H9 (cell line): ENCODE measurements at regions not wholly inside any gene's neighbourhood (a gene's known extent, or its start where the extent isn't known, plus 50 kb on each side); places are given as distances from the start of the nearest gene placed in this dataset.

Source experiments
- DNase-seq: peaks from one replicate; pipeline ENCODE4 v3.0.0-alpha.2; 2017
- H2AFZ ChIP-seq: one replicate; pipeline ENCODE4 v1.6.1; 2013; ENCODE audit warnings: mild to moderate bottlenecking, low read length, control low read depth, moderate library complexity
- H2AK5ac ChIP-seq: 2 replicates; pipeline ENCODE4 v1.6.1; 2013; ENCODE audit warnings: low read length, control low read depth, mixed read lengths; ENCODE audit not compliant: insufficient read length
- H2BK120ac ChIP-seq: one replicate; pipeline ENCODE4 v1.6.1; 2013; ENCODE audit warnings: low read depth, mild to moderate bottlenecking, low read length, control low read depth, inconsistent platforms; ENCODE audit not compliant: poor library complexity, severe bottlenecking
- H2BK12ac ChIP-seq: 2 replicates; pipeline ENCODE4 v1.6.1; 2013; ENCODE audit warnings: low read length, control low read depth, mixed read lengths, low read depth; ENCODE audit not compliant: insufficient read length
- H2BK15ac ChIP-seq: 2 replicates; pipeline ENCODE4 v1.6.1; 2013; ENCODE audit warnings: low read depth, low read length, control low read depth
- H2BK20ac ChIP-seq: one replicate; pipeline ENCODE4 v1.6.1; 2013; ENCODE audit warnings: low read depth, mild to moderate bottlenecking, low read length, control low read depth, inconsistent platforms; ENCODE audit not compliant: poor library complexity, severe bottlenecking
- H2BK5ac ChIP-seq: 2 replicates; pipeline ENCODE4 v1.6.1; 2013; ENCODE audit warnings: low read length, control low read depth, mixed read lengths; ENCODE audit not compliant: insufficient read length
- H3K14ac ChIP-seq: 2 replicates; pipeline ENCODE4 v1.6.1; 2013; ENCODE audit warnings: low read length, control low read depth; ENCODE audit not compliant: insufficient read depth
- H3K18ac ChIP-seq: 2 replicates; pipeline ENCODE4 v1.6.1; 2013; ENCODE audit warnings: low read depth, mild to moderate bottlenecking, mixed read lengths, low read length, control low read depth; ENCODE audit not compliant: insufficient read length
- H3K23ac ChIP-seq: 2 replicates; pipeline ENCODE4 v1.6.1; 2013; ENCODE audit warnings: low read length, control low read depth, mixed read lengths, low read depth; ENCODE audit not compliant: insufficient read length
- H3K23me2 ChIP-seq: 2 replicates; pipeline ENCODE4 v1.6.1; 2013; ENCODE audit warnings: low read depth, mild to moderate bottlenecking, mixed read lengths, low read length, control low read depth; ENCODE audit not compliant: insufficient read length, poor library complexity, severe bottlenecking
- H3K27ac ChIP-seq: 2 replicates; pipeline ENCODE4 v1.5.1; 2013; ENCODE audit warnings: low read length, control low read depth, mixed read lengths, low read depth; ENCODE audit not compliant: insufficient read length
- H3K27me3 ChIP-seq: 2 replicates; pipeline ENCODE4 v1.6.1; 2013; ENCODE audit warnings: low read length, control low read depth, inconsistent platforms; ENCODE audit not compliant: insufficient read depth
- H3K4ac ChIP-seq: 2 replicates; pipeline ENCODE4 v1.6.1; 2013; ENCODE audit warnings: low read depth, mild to moderate bottlenecking, control low read depth, inconsistent platforms, low read length, moderate library complexity
- H3K4me1 ChIP-seq: 2 replicates; pipeline ENCODE4 v1.6.1; 2013; ENCODE audit warnings: low read length, control low read depth, inconsistent platforms; ENCODE audit not compliant: insufficient read depth
- H3K4me2 ChIP-seq: 2 replicates; pipeline ENCODE4 v1.6.1; 2013; ENCODE audit warnings: low read length, control low read depth, mixed read lengths; ENCODE audit not compliant: insufficient read length, insufficient read depth
- H3K56ac ChIP-seq: 2 replicates; pipeline ENCODE4 v1.6.1; 2013; ENCODE audit warnings: low read depth, mild to moderate bottlenecking, mixed read lengths, low read length, control low read depth; ENCODE audit not compliant: insufficient read length
- H3K79me1 ChIP-seq: 2 replicates; pipeline ENCODE4 v1.6.1; 2013; ENCODE audit warnings: low read depth, mild to moderate bottlenecking, moderate library complexity, low read length, control low read depth, inconsistent platforms; ENCODE audit not compliant: insufficient read depth, poor library complexity, severe bottlenecking
- H3K79me2 ChIP-seq: 2 replicates; pipeline ENCODE4 v1.6.1; 2013; ENCODE audit warnings: low read length, control low read depth, inconsistent platforms; ENCODE audit not compliant: insufficient read depth
- H3K9ac ChIP-seq: 2 replicates; pipeline ENCODE4 v1.6.1; 2013; ENCODE audit warnings: low read length, control low read depth, mixed read lengths; ENCODE audit not compliant: insufficient read length; ENCODE audit errors: extremely low read depth
- H3K9me3 ChIP-seq: one replicate; pipeline ENCODE4 v1.6.1; 2013; ENCODE audit warnings: low read depth, low read length, inconsistent platforms; ENCODE audit not compliant: control insufficient read depth
- H3T11ph ChIP-seq: one replicate; pipeline ENCODE4 v1.6.1; 2013; ENCODE audit warnings: mild to moderate bottlenecking, low read length, control low read depth, inconsistent platforms
- H4K20me1 ChIP-seq: one replicate; pipeline ENCODE4 v1.6.1; 2013; ENCODE audit not compliant: control insufficient read depth, insufficient read length, insufficient read depth
- H4K5ac ChIP-seq: 2 replicates; pipeline ENCODE4 v1.6.1; 2013; ENCODE audit warnings: low read depth, mild to moderate bottlenecking, mixed read lengths, low read length, control low read depth; ENCODE audit not compliant: insufficient read length
- H4K8ac ChIP-seq: replicated peaks from 2 replicates; pipeline ENCODE4 v1.6.1; 2013; ENCODE audit warnings: low read length, control low read depth, mixed read lengths, low read depth; ENCODE audit not compliant: insufficient read length
- H4K91ac ChIP-seq: 2 replicates; pipeline ENCODE4 v1.6.1; 2013; ENCODE audit warnings: low read depth, mild to moderate bottlenecking, moderate library complexity, mixed read lengths, low read length, control low read depth; ENCODE audit not compliant: insufficient read length
- H3K27ac Mint-ChIP-seq, 3 experiments: 2 replicates in 2 of 3; 3 replicates in 1 of 3; pipeline ENCODE4 v1.8.0; 2020 to 2021; ENCODE audit warnings: mixed read lengths in 3 of 3, mild to moderate bottlenecking in 1 of 3, moderate library complexity in 1 of 3
- H3K27me3 Mint-ChIP-seq: 2 replicates; pipeline ENCODE4 v1.8.0; 2021; ENCODE audit warnings: low read depth, mild to moderate bottlenecking, moderate library complexity, mixed read lengths
- H3K36me3 Mint-ChIP-seq, 3 experiments: 2 replicates in 2 of 3; 3 replicates in 1 of 3; pipeline ENCODE4 v1.8.0; 2020 to 2021; ENCODE audit warnings: low read depth in 3 of 3, mixed read lengths in 3 of 3; ENCODE audit not compliant: insufficient read depth in 1 of 3
- H3K4me1 Mint-ChIP-seq, 2 experiments: 2 replicates each; pipeline ENCODE4 v1.8.0; 2020; ENCODE audit warnings: mixed read lengths in 2 of 2
- H3K4me3 Mint-ChIP-seq, 2 experiments: 2 replicates in 1 of 2; 3 replicates in 1 of 2; pipeline ENCODE4 v1.8.0; 2020 to 2021; ENCODE audit warnings: mild to moderate bottlenecking in 2 of 2, mixed read lengths in 2 of 2, moderate library complexity in 1 of 2
- H3K9me3 Mint-ChIP-seq, 2 experiments: 2 replicates in 1 of 2; 3 replicates in 1 of 2; pipeline ENCODE4 v1.8.0; 2020; ENCODE audit warnings: mild to moderate bottlenecking in 2 of 2, mixed read lengths in 2 of 2, moderate library complexity in 1 of 2
- CTCF ChIP-seq: fragments of 200-600 bp; sonication (generic); conservative IDR thresholded peaks from 3 replicates; pipeline ENCODE4 v1.8.0; 2021; ENCODE audit warnings: antibody characterized with exemption, mild to moderate bottlenecking
- WGBS: extraction: QIAGEN DNeasy Blood & Tissue Kit; methylation state at CpG from one replicate; pipeline ENCODE4 v1.1.7; 2013; ENCODE audit warnings: missing lambda C conversion rate, low lambda C conversion rate, mixed read lengths; ENCODE audit not compliant: insufficient read length; ENCODE audit errors: extremely low coverage; 5-methylcytosine and 5-hydroxymethylcytosine counted together

- Histone ChIP-seq H3K23ac (no peak overlapping the region), H4K8ac (no peak overlapping the region), H2BK20ac (no peak overlapping the region), H2BK5ac (no peak overlapping the region), H3K4me1 (peaks cover 3% of the 10 kb centered on the region; the same call in 1 of the 2 replicates), H2BK120ac (no peak overlapping the region), H2BK15ac (no peak overlapping the region), H3K27me3 (no peaks in the 10 kb centered on the region), H3K79me1 (no peaks in the 10 kb centered on the region), H4K20me1 (no peaks in the 10 kb centered on the region), H3T11ph (no peak overlapping the region), H4K5ac (no peak overlapping the region), H2AK5ac (no peak overlapping the region), H3K27ac (no peak overlapping the region), H2BK12ac (no peak overlapping the region), H3K9me3 (no peaks in the 10 kb centered on the region), H3K18ac (no peak overlapping the region), H3K4ac (no peak overlapping the region), H3K79me2 (no peaks in the 10 kb centered on the region), H3K4me2 (no peak overlapping the region), H4K91ac (no peak overlapping the region), H3K23me2 (no peaks in the 10 kb centered on the region), H3K56ac (no peak overlapping the region), H2AFZ (no peak overlapping the region), H3K14ac (no peak overlapping the region), H3K9ac (no peak overlapping the region)
- Mint-ChIP-seq H3K9me3 (peaks cover 0 to 2% of the 10 kb centered on the region in 2 experiments; a peak in 3 of 5 replicates), H3K27ac (peak overlapping the region in 2 of 3 experiments; percentile 10 to 32; a peak in 1 of 7 replicates), H3K4me3 (no peak overlapping the region), H3K36me3 (no peaks in the 10 kb centered on the region; a peak in 1 of 7 replicates), H3K27me3 (no peaks in the 10 kb centered on the region), H3K4me1 (peaks cover 35 to 48% of the 10 kb centered on the region in 2 experiments)
- TF ChIP-seq CTCF, result no peak
- peak; percentile 32 for DNase-seq
- no CpG with 5 or more reads among the region's 2 CpGs for WGBS
These were observed 222.6 kb downstream of the HTR7 start for GRCh38 chr10:90635111-90635765.
